SH-SY5Y (cell line): ENCODE measurements at regions not wholly inside any gene's neighbourhood (a gene's known extent, or its start where the extent isn't known, plus 50 kb on each side); places are given as distances from the start of the nearest gene placed in this dataset.

Source experiments
- GATA2 ChIP-seq: IDR thresholded peaks from 2 replicates; pipeline ENCODE4 v1.6.1; 2011; ENCODE audit warnings: mild to moderate bottlenecking, low read depth, low read length
- GATA3 ChIP-seq: IDR thresholded peaks from 2 replicates; pipeline ENCODE4 v1.6.1; 2011; ENCODE audit warnings: low read depth, mild to moderate bottlenecking, low read length, moderate library complexity

DNA sequence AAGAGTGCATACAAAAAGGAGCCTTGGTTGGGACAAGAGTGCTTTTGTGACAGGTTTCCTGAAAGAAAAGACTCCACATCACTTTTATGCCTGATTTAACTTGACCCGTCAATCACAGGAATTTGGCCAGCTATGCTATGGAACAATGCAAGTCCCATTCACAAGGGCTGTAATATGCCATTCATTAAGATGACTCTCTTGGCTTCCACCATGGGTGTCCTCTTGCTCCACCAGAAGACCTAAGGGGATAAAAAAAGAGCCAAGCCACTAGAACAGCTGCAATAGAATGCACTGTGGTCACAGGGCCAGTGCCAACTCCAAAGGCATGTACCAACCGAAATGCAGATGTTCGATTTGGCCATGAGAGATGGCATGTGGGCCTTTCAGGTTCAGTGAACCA lies 480.1 kb upstream of the MPDZ start:
- TF ChIP-seq GATA2 (no peak), GATA3 (no peak)
